WTC11 (cell line): ENCODE measurements at regions not wholly inside any gene's neighbourhood (a gene's known extent, or its start where the extent isn't known, plus 50 kb on each side); places are given as distances from the start of the nearest gene placed in this dataset.

Experiments
- ATAC-seq: fragments of 200-7000 bp; cut with Tn5 transposase; 2 replicates; pipeline ENCODE4 v1.10.0; 2021; ENCODE audit warnings: mild to moderate bottlenecking, moderate library complexity
- CTCF ChIA-PET: fragments of 300-600 bp; sonication (Branson Sonifier 250); formaldehyde crosslinking; loops from one replicate; lab custom pipeline; 2021; ENCODE audit warnings: antibody characterized with exemption; lab: Charles Lee
- POLR2A ChIA-PET: fragments of 350-600 bp; sonication (Branson Sonifier 250); formaldehyde crosslinking; loops from one replicate; lab custom pipeline; 2021; ENCODE audit warnings: antibody characterized with exemption; lab: Charles Lee
- DNase-seq: peaks from one replicate; pipeline ENCODE4 v3.0.0; 2021; ENCODE audit warnings: low spot score
- H3K27ac Mint-ChIP-seq: 2 replicates; pipeline ENCODE4 v1.8.0; 2021; ENCODE audit warnings: mixed read lengths
- H3K27me3 Mint-ChIP-seq: 2 replicates; pipeline ENCODE4 v1.8.0; 2021; ENCODE audit warnings: low read depth, mild to moderate bottlenecking, moderate library complexity, mixed read lengths
- H3K36me3 Mint-ChIP-seq: 2 replicates; pipeline ENCODE4 v1.8.0; 2021; ENCODE audit warnings: mixed read lengths
- H3K4me1 Mint-ChIP-seq: 2 replicates; pipeline ENCODE4 v1.8.0; 2022; ENCODE audit warnings: mixed read lengths
- H3K4me3 Mint-ChIP-seq: 2 replicates; pipeline ENCODE4 v1.8.0; 2021; ENCODE audit warnings: mild to moderate bottlenecking, moderate library complexity, mixed read lengths
- H3K9me3 Mint-ChIP-seq: 2 replicates; pipeline ENCODE4 v1.8.0; 2021; ENCODE audit warnings: mixed read lengths
- CREB1 ChIP-seq: sonication (generic); formaldehyde crosslinking; IDR thresholded peaks from 2 replicates; pipeline ENCODE4 v1.8.0; 2023; ENCODE audit warnings: mild to moderate bottlenecking, missing genetic modification reagents
- FOXJ3 ChIP-seq: sonication (generic); formaldehyde crosslinking; IDR thresholded peaks from 2 replicates; pipeline ENCODE4 v1.9.0; 2021; ENCODE audit warnings: missing genetic modification reagents, mild to moderate bottlenecking, borderline replicate concordance
- IRF2 ChIP-seq: sonication (generic); formaldehyde crosslinking; IDR thresholded peaks from 2 replicates; pipeline ENCODE4 v1.8.0; 2022; ENCODE audit warnings: low read depth, missing genetic modification reagents, borderline replicate concordance
- NR2C2 ChIP-seq: sonication (generic); formaldehyde crosslinking; IDR thresholded peaks from 2 replicates; pipeline ENCODE4 v1.8.0; 2022; ENCODE audit warnings: mild to moderate bottlenecking, missing genetic modification reagents
- RELA ChIP-seq: sonication (generic); formaldehyde crosslinking; IDR thresholded peaks from 2 replicates; pipeline ENCODE4 v1.8.1; 2022; ENCODE audit warnings: missing genetic modification reagents, mild to moderate bottlenecking, borderline replicate concordance
- RORB ChIP-seq: fragments of 250-450 bp; sonication (Bioruptor Pico); IDR thresholded peaks from 2 replicates; pipeline ENCODE4 v1.9.0; 2021; ENCODE audit warnings: mild to moderate bottlenecking
- SP1 ChIP-seq: sonication (generic); formaldehyde crosslinking; conservative IDR thresholded peaks from 2 replicates; pipeline ENCODE4 v1.8.1; 2022; ENCODE audit warnings: missing genetic modification reagents
- TCF7 ChIP-seq: sonication (generic); formaldehyde crosslinking; IDR thresholded peaks from 2 replicates; pipeline ENCODE4 v1.8.0; 2022; ENCODE audit warnings: mild to moderate bottlenecking, low read depth, missing genetic modification reagents, moderate library complexity
- TF ChIP-seq, protein P1 (sequence below): fragments of 250-450 bp; sonication (Bioruptor Pico); IDR thresholded peaks from 2 replicates; pipeline ENCODE4 v1.9.0; 2021; ENCODE audit warnings: mild to moderate bottlenecking, borderline replicate concordance
- TF ChIP-seq, protein P2 (sequence below): sonication (generic); formaldehyde crosslinking; IDR thresholded peaks from 2 replicates; pipeline ENCODE4 v1.8.1; 2022; ENCODE audit warnings: low read depth, mild to moderate bottlenecking, moderate library complexity, missing genetic modification reagents, borderline replicate concordance
- TF ChIP-seq, protein P3 (sequence below): fragments of 250-450 bp; sonication (Bioruptor Pico); IDR thresholded peaks from 2 replicates; pipeline ENCODE4 v2.1.2; 2022; ENCODE audit warnings: mild to moderate bottlenecking, moderate library complexity
- TF ChIP-seq, protein P4 (sequence below): sonication (generic); formaldehyde crosslinking; IDR thresholded peaks from 2 replicates; pipeline ENCODE4 v1.8.0; 2023; ENCODE audit warnings: missing genetic modification reagents, mild to moderate bottlenecking, borderline replicate concordance
- TF ChIP-seq, protein P5 (sequence below): sonication (generic); formaldehyde crosslinking; IDR thresholded peaks from 2 replicates; pipeline ENCODE4 v1.8.0; 2022; ENCODE audit warnings: mild to moderate bottlenecking, missing genetic modification reagents

DNA sequence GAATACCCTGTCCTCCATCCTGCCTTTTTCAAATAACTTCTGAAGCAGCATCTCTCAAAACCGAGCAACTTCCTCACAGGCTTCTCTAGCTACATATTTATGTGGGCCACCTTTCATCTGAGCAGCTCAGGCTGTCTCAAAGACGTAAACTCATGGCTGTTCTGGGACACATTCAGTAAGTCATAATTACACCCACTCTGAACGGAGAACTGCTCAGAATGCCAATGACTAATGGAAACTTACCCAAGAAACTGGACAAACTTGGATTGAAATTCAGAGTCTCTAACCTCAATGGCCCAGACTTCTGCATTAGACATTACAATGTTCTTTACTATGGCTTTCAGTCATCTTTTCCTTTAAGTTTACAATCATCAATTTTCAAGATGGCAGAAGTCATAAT is 145.2 kb downstream of the RAD51AP2 start:
- H3K27me3 Mint-ChIP-seq: no peaks in the 10 kb centered on the region
- H3K9me3 Mint-ChIP-seq: peaks cover 11% of the 10 kb centered on the region
- ATAC-seq: no peak

DNA sequence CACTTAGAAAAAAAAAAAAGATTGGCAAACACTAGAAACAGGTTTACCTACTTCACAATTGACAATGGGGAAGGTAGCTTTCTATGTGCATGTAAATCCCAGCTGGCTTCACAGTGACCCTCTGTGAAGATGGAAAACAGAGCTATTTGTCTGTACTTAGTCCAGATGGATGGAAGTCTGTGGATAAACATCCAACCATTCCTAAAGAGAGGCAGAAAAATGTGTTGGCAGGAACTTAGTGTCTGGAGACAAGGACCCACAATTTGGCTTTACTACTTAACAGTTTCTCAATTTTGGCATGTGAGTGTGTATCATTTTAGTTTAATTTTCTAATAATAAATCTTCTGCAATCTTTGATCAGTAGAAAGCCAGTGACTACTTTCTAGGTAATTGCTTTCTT is 154.4 kb downstream of the RAD51AP2 start:
- Mint-ChIP-seq H3K4me1 (no peaks in the 10 kb centered on the region), H3K36me3 (no peaks in the 10 kb centered on the region), H3K27ac (no peak overlapping the region), H3K4me3 (no peak overlapping the region), H3K27me3 (no peaks in the 10 kb centered on the region; the same call in 1 of the 2 replicates), H3K9me3 (peaks cover 18% of the 10 kb centered on the region)
- no peak for DNase-seq
- ChIA-PET POLR2A (no interaction called here), CTCF (no interaction called here)
- no peak for ATAC-seq
- TF ChIP-seq RORB (CRISPR knock-in tag): no peak
- no peak for TF ChIP-seq TCF7 (CRISPR knock-in tag)
- TF ChIP-seq, protein P1, sequence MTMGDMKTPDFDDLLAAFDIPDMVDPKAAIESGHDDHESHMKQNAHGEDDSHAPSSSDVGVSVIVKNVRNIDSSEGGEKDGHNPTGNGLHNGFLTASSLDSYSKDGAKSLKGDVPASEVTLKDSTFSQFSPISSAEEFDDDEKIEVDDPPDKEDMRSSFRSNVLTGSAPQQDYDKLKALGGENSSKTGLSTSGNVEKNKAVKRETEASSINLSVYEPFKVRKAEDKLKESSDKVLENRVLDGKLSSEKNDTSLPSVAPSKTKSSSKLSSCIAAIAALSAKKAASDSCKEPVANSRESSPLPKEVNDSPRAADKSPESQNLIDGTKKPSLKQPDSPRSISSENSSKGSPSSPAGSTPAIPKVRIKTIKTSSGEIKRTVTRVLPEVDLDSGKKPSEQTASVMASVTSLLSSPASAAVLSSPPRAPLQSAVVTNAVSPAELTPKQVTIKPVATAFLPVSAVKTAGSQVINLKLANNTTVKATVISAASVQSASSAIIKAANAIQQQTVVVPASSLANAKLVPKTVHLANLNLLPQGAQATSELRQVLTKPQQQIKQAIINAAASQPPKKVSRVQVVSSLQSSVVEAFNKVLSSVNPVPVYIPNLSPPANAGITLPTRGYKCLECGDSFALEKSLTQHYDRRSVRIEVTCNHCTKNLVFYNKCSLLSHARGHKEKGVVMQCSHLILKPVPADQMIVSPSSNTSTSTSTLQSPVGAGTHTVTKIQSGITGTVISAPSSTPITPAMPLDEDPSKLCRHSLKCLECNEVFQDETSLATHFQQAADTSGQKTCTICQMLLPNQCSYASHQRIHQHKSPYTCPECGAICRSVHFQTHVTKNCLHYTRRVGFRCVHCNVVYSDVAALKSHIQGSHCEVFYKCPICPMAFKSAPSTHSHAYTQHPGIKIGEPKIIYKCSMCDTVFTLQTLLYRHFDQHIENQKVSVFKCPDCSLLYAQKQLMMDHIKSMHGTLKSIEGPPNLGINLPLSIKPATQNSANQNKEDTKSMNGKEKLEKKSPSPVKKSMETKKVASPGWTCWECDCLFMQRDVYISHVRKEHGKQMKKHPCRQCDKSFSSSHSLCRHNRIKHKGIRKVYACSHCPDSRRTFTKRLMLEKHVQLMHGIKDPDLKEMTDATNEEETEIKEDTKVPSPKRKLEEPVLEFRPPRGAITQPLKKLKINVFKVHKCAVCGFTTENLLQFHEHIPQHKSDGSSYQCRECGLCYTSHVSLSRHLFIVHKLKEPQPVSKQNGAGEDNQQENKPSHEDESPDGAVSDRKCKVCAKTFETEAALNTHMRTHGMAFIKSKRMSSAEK (CRISPR knock-in tag): no peak
- TF ChIP-seq FOXJ3 (CRISPR knock-in tag): no peak
- TF ChIP-seq, protein P2, sequence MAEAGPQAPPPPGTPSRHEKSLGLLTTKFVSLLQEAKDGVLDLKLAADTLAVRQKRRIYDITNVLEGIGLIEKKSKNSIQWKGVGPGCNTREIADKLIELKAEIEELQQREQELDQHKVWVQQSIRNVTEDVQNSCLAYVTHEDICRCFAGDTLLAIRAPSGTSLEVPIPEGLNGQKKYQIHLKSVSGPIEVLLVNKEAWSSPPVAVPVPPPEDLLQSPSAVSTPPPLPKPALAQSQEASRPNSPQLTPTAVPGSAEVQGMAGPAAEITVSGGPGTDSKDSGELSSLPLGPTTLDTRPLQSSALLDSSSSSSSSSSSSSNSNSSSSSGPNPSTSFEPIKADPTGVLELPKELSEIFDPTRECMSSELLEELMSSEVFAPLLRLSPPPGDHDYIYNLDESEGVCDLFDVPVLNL (CRISPR knock-in tag): no peak

More for the DNA sequence above, 145.2 kb downstream of the RAD51AP2 start:
- Mint-ChIP-seq H3K27ac (no peak overlapping the region), H3K36me3 (no peaks in the 10 kb centered on the region)
- no peak for TF ChIP-seq NR2C2
- TF ChIP-seq, protein P2 (CRISPR knock-in tag): no peak
- no peak for TF ChIP-seq CREB1 (CRISPR knock-in tag)
- TF ChIP-seq SP1 (CRISPR knock-in tag): no peak
- no peak for TF ChIP-seq RELA (CRISPR knock-in tag)
- TF ChIP-seq, protein P3, sequence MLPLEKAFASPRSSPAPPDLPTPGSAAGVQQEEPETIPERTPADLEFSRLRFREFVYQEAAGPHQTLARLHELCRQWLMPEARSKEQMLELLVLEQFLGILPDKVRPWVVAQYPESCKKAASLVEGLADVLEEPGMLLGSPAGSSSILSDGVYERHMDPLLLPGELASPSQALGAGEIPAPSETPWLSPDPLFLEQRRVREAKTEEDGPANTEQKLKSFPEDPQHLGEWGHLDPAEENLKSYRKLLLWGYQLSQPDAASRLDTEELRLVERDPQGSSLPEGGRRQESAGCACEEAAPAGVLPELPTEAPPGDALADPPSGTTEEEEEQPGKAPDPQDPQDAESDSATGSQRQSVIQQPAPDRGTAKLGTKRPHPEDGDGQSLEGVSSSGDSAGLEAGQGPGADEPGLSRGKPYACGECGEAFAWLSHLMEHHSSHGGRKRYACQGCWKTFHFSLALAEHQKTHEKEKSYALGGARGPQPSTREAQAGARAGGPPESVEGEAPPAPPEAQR (CRISPR knock-in tag): no peak
- TF ChIP-seq, protein P4, sequence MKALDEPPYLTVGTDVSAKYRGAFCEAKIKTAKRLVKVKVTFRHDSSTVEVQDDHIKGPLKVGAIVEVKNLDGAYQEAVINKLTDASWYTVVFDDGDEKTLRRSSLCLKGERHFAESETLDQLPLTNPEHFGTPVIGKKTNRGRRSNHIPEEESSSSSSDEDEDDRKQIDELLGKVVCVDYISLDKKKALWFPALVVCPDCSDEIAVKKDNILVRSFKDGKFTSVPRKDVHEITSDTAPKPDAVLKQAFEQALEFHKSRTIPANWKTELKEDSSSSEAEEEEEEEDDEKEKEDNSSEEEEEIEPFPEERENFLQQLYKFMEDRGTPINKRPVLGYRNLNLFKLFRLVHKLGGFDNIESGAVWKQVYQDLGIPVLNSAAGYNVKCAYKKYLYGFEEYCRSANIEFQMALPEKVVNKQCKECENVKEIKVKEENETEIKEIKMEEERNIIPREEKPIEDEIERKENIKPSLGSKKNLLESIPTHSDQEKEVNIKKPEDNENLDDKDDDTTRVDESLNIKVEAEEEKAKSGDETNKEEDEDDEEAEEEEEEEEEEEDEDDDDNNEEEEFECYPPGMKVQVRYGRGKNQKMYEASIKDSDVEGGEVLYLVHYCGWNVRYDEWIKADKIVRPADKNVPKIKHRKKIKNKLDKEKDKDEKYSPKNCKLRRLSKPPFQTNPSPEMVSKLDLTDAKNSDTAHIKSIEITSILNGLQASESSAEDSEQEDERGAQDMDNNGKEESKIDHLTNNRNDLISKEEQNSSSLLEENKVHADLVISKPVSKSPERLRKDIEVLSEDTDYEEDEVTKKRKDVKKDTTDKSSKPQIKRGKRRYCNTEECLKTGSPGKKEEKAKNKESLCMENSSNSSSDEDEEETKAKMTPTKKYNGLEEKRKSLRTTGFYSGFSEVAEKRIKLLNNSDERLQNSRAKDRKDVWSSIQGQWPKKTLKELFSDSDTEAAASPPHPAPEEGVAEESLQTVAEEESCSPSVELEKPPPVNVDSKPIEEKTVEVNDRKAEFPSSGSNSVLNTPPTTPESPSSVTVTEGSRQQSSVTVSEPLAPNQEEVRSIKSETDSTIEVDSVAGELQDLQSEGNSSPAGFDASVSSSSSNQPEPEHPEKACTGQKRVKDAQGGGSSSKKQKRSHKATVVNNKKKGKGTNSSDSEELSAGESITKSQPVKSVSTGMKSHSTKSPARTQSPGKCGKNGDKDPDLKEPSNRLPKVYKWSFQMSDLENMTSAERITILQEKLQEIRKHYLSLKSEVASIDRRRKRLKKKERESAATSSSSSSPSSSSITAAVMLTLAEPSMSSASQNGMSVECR (CRISPR knock-in tag): no peak
- TF ChIP-seq, protein P5, sequence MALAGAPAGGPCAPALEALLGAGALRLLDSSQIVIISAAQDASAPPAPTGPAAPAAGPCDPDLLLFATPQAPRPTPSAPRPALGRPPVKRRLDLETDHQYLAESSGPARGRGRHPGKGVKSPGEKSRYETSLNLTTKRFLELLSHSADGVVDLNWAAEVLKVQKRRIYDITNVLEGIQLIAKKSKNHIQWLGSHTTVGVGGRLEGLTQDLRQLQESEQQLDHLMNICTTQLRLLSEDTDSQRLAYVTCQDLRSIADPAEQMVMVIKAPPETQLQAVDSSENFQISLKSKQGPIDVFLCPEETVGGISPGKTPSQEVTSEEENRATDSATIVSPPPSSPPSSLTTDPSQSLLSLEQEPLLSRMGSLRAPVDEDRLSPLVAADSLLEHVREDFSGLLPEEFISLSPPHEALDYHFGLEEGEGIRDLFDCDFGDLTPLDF (CRISPR knock-in tag): no peak
- TF ChIP-seq IRF2 (CRISPR knock-in tag): no peak
- TF ChIP-seq TCF7 (CRISPR knock-in tag): no peak
- TF ChIP-seq, all 79 proteins: peak for 0
- Mint-ChIP-seq H3K4me1 (peaks cover 6% of the 10 kb centered on the region), H3K4me3 (no peak overlapping the region)
- ChIA-PET CTCF (no interaction called here), POLR2A (no interaction called here)
- DNase-seq: no peak
